GM12864 (cell line): ENCODE measurements at regions not wholly inside any gene's neighbourhood (a gene's known extent, or its start where the extent isn't known, plus 50 kb on each side); places are given as distances from the start of the nearest gene placed in this dataset.
A peak's percentile ranks its signal among the peaks of the same experiment; 100 is the strongest.
"Not testable (repeated sequence)": the region's sequence is repeated elsewhere in the genome, so short reads cannot be mapped to it uniquely, and the experiment has no call there.

Experiments
- DNase-seq: peaks from one replicate; pipeline ENCODE4 v3.0.0-alpha.2; 2011; ENCODE audit warnings: low read depth
- H3K4me3 ChIP-seq: 2 replicates; pipeline ENCODE4 v1.5.1; 2011; ENCODE audit warnings: mild to moderate bottlenecking, low read depth, low read length, control low read depth
- TF ChIP-seq, protein P1 (sequence below): IDR thresholded peaks from 2 replicates; pipeline ENCODE4 v1.5.1; 2011; ENCODE audit warnings: low read depth, mild to moderate bottlenecking, moderate library complexity, low read length, control low read depth, inconsistent platforms; ENCODE audit errors: missing control alignments

DNA sequence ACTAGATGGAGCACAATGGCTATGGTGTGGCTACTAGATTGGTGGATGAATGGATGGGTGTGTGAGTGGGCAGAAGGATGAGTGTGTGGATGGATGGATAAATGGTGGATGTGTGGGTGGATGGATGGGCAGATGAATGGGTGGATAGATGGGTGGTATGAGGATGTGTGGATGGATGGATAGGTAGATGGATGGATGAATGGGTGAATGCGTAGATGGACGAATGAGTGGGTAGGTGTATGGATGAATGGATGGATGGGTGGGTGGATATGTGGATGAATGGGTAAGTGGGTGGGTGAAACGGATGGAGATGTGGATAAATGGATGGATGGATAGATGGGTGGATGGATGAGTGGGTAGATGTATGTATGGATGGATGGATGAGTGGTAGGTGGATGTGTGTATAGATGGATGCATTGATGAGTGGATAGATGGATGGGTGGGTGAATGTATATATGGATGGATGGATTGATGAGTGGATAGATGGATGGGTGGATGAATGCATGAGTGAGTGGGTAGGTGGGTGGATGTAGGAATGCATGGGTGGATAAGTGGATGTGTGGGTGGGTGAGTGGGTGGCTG lies 114.2 kb downstream of the TEX29 start:
- no peak for DNase-seq
- no peak overlapping the region for H3K4me3 ChIP-seq
- TF ChIP-seq, protein P1, sequence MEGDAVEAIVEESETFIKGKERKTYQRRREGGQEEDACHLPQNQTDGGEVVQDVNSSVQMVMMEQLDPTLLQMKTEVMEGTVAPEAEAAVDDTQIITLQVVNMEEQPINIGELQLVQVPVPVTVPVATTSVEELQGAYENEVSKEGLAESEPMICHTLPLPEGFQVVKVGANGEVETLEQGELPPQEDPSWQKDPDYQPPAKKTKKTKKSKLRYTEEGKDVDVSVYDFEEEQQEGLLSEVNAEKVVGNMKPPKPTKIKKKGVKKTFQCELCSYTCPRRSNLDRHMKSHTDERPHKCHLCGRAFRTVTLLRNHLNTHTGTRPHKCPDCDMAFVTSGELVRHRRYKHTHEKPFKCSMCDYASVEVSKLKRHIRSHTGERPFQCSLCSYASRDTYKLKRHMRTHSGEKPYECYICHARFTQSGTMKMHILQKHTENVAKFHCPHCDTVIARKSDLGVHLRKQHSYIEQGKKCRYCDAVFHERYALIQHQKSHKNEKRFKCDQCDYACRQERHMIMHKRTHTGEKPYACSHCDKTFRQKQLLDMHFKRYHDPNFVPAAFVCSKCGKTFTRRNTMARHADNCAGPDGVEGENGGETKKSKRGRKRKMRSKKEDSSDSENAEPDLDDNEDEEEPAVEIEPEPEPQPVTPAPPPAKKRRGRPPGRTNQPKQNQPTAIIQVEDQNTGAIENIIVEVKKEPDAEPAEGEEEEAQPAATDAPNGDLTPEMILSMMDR, result no peak

DNA sequence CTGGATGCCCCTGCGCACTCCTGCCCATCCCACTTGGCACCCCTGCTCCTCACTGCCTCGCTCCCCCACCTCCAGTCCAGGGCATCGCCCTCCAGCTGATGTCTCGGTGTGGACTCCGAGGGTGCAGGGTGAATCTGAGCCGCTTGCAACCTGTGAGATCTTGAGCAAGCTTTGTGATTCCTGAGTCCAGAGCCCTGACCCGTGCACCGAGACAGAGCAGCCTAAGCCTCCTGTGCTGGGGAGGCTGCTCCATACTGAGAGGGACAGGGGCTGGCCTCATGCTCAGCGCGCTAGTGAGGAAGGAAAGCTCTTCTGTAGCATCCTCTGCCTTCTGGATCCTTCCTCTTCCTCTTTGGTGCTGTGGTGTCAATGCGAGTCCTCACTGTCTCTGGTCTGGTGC lies 116.0 kb downstream of the TEX29 start:
- TF ChIP-seq, protein P1, result no peak
- no peak for DNase-seq
- no peak overlapping the region for H3K4me3 ChIP-seq

DNA sequence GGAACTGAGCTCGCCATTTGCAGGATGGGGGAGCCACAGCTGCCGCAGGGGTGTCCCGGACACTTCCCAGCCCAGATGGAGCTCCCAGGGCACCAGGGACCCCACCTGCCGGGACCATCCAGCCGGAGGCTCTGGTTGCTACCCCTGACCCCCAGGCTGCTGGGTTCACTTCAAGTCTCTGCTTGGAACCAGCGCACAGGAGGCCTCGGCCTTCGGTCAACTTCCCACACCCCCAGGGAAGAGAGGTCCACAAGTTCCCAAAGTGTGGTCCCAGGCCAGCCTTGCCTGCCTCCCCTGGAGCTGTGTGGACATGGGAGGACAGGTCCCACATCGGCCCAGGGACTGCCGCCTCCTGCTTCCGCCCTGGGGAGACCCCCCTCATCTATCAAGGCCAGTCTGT lies 117.0 kb downstream of the TEX29 start:
- TF ChIP-seq, protein P1, result no peak
- no peak for DNase-seq

DNA sequence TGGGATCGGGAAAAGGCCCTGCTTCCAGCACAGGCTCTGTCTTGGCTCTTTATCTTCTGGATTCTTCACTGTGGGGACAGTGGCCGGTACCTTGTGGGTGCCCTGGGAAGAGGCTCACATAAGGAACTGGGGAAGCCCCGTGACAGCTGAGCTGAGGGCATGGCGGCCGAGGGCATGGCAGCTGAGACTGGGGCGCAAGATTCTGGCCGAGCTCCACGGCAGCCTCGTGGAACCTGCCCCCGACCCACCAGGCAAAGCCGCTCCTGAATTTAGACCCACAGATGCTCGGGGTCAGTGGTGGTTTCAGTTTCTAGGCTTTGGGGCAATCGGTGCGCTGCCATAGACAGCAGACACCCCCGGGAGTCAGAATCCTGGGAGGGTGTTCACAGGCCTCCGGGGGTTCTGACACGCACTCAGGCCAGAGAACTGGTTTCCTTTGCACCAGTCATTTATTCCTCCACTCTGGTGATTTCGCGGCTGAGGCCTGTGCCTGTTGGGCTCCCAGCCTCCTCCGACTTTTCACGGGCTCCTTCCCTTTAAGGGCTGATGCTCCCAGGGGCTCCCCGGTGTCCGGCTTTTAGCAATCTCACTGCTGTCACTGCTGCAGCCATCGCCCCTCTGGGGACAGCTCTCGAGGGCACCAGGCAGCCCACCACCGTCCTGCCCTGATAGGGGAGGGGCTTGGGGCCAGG lies 117.6 kb downstream of the TEX29 start:
- TF ChIP-seq, protein P1, result no peak
- DNase-seq, result no peak
- no peak overlapping the region for H3K4me3 ChIP-seq

More for the DNA sequence above, 117.0 kb downstream of the TEX29 start:
- no peak overlapping the region for H3K4me3 ChIP-seq

DNA sequence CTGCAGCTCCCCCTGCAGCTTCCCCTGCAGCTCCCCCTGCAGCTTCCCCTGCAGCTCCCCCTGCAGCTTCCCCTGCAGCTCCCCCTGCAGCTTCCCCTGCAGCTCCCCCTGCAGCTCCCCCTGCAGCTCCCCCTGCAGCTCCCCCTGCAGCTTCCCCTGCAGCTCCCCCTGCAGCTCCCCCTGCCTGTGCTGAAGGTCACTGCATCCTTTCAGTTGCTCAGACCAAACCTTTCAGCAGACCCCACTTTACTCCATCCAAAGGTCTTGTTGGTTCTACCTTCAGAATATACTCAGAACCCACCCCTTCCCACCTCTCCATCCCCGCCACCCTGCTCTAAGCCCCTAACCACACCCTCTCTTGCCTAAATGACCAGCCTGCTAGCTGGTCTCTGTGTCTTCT lies 120.0 kb downstream of the TEX29 start:
- H3K4me3 ChIP-seq, DNase-seq: not testable (repeated sequence)
- TF ChIP-seq, protein P1, result peak; percentile 54

DNA sequence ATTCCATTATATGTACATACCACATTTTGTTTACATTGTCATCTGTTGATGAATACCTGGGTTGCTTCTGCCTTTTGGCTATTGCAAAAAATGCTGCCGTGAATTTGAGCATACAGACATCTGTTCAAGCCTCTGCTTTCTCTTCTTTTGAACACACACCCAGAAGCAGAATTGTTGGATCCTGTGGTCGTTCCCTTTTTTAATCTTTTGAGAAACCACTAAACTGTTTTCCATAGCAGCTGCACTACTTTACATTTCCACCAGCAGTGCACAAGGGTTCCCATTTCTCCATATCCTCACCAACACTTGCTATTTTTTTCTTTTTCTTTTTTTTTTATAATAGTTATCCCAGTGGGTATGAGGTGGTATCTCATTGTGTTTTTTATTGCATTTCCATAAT lies 123.5 kb downstream of the TEX29 start:
- no peak overlapping the region for H3K4me3 ChIP-seq
- DNase-seq, result no peak
- TF ChIP-seq, protein P1, result peak; percentile 2

DNA sequence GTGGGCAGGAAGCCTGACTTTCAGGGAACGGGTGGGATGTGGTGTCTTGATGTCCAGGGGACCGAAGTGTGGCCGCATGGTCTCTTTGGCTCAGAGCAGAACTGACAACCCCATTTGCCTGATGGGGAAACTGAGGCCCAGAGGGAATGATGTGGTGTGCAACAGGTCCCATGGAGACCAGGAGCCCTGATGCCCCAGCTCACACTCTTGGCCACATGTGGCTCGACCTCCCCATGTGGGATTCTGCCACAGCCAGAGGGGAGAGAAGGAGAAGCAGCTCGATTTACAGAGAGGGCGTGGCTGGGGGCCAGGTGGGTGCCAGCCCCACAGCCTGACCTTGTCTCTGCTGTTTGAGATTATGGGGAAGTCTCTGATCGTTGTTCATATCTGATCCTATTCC lies 128.1 kb downstream of the TEX29 start:
- TF ChIP-seq, protein P1, result no peak
- no peak overlapping the region for H3K4me3 ChIP-seq
- no peak for DNase-seq
